ENCODE measurements at regions not wholly inside any gene's neighbourhood (a gene's known extent, or its start where the extent isn't known, plus 50 kb on each side); places are given as distances from the start of the nearest gene placed in this dataset.

GRCh38 chr7:96415293-96415940 lies 93.5 kb upstream of the SLC25A13 start:
- no peak for FAIRE-seq
- H3K27ac ChIP-seq (ENCODE audit: low read depth, low read length) = no peak overlapping the region
- no peaks in the 10 kb centered on the region for H3K36me3 Mint-ChIP-seq (ENCODE audit: low read depth, unreplicated experiment)

GRCh38 chr7:96414931-96415292 lies 93.0 kb upstream of the SLC25A13 start:
- FAIRE-seq (no peak), DNase-seq (ENCODE audit: low read depth) (no peak)
- Histone ChIP-seq H3K9me3 (ENCODE audit: insufficient read depth, low read depth, low read length) (no peaks in the 10 kb centered on the region), H3K4me2 (ENCODE audit: low read length) (no peak overlapping the region), H3K9ac (ENCODE audit: low read length) (no peak overlapping the region), H3K4me1 (ENCODE audit: insufficient read depth, low read length) (no peaks in the 10 kb centered on the region), H2AFZ (ENCODE audit: low read depth, low read length) (no peak overlapping the region), H3K79me2 (ENCODE audit: insufficient read depth, low read length) (no peaks in the 10 kb centered on the region), H3K27me3 (ENCODE audit: insufficient read depth, low read length) (no peaks in the 10 kb centered on the region), H3K36me3 (ENCODE audit: insufficient read depth, low read length) (no peaks in the 10 kb centered on the region), H3K27ac (ENCODE audit: low read depth, low read length) (no peak overlapping the region), H4K20me1 (ENCODE audit: insufficient read depth, low read length) (no peaks in the 10 kb centered on the region), H3K4me3 (ENCODE audit: insufficient read depth, low read depth, low read length) (no peak overlapping the region)
- Mint-ChIP-seq H3K4me3 (ENCODE audit: unreplicated experiment) (no peak overlapping the region), H3K27me3 (ENCODE audit: low read depth, unreplicated experiment) (no peaks in the 10 kb centered on the region), H3K9me3 (ENCODE audit: unreplicated experiment) (no peaks in the 10 kb centered on the region), H3K4me1 (ENCODE audit: low read depth, unreplicated experiment) (peaks cover 12% of the 10 kb centered on the region), H3K36me3 (ENCODE audit: low read depth, unreplicated experiment) (no peaks in the 10 kb centered on the region), H3K27ac (ENCODE audit: unreplicated experiment) (no peak overlapping the region)
- TF ChIP-seq EZH2 (IDR thresholded peaks at IDR 0.05; ENCODE audit: insufficient read depth, low read length) = no peak
- TF ChIP-seq, protein P1, sequence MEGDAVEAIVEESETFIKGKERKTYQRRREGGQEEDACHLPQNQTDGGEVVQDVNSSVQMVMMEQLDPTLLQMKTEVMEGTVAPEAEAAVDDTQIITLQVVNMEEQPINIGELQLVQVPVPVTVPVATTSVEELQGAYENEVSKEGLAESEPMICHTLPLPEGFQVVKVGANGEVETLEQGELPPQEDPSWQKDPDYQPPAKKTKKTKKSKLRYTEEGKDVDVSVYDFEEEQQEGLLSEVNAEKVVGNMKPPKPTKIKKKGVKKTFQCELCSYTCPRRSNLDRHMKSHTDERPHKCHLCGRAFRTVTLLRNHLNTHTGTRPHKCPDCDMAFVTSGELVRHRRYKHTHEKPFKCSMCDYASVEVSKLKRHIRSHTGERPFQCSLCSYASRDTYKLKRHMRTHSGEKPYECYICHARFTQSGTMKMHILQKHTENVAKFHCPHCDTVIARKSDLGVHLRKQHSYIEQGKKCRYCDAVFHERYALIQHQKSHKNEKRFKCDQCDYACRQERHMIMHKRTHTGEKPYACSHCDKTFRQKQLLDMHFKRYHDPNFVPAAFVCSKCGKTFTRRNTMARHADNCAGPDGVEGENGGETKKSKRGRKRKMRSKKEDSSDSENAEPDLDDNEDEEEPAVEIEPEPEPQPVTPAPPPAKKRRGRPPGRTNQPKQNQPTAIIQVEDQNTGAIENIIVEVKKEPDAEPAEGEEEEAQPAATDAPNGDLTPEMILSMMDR (IDR thresholded peaks at IDR 0.05; ENCODE audit: insufficient read depth, low read depth, low read length) = peak; percentile 49

More at GRCh38 chr7:96415293-96415940, 93.5 kb upstream of the SLC25A13 start:
- H2AFZ ChIP-seq (ENCODE audit: low read depth, low read length) = no peak overlapping the region
- TF ChIP-seq, protein P1 (IDR thresholded peaks at IDR 0.05; ENCODE audit: insufficient read depth, low read depth, low read length) = no peak
- TF ChIP-seq EZH2 (IDR thresholded peaks at IDR 0.05; ENCODE audit: insufficient read depth, low read length) = no peak
- no peak overlapping the region for H3K4me3 ChIP-seq (ENCODE audit: insufficient read depth, low read depth, low read length)
- H3K27ac Mint-ChIP-seq (ENCODE audit: unreplicated experiment) = no peak overlapping the region
- no peak overlapping the region for H3K4me2 ChIP-seq (ENCODE audit: low read length)
- peaks cover 7% of the 10 kb centered on the region for H3K4me1 Mint-ChIP-seq (ENCODE audit: low read depth, unreplicated experiment)
- no peaks in the 10 kb centered on the region for H4K20me1 ChIP-seq (ENCODE audit: insufficient read depth, low read length)
- no peaks in the 10 kb centered on the region for H3K9me3 Mint-ChIP-seq (ENCODE audit: unreplicated experiment)
- H3K4me1 ChIP-seq (ENCODE audit: insufficient read depth, low read length) = no peaks in the 10 kb centered on the region
- no peak overlapping the region for H3K4me3 Mint-ChIP-seq (ENCODE audit: unreplicated experiment)
- no peaks in the 10 kb centered on the region for H3K9me3 ChIP-seq (ENCODE audit: insufficient read depth, low read depth, low read length)
- no peaks in the 10 kb centered on the region for H3K79me2 ChIP-seq (ENCODE audit: insufficient read depth, low read length)
- DNase-seq (ENCODE audit: low read depth) = no peak
- no peak overlapping the region for H3K9ac ChIP-seq (ENCODE audit: low read length)
- H3K27me3 Mint-ChIP-seq (ENCODE audit: low read depth, unreplicated experiment) = no peaks in the 10 kb centered on the region
- no peaks in the 10 kb centered on the region for H3K27me3 ChIP-seq (ENCODE audit: insufficient read depth, low read length)
- no peaks in the 10 kb centered on the region for H3K36me3 ChIP-seq (ENCODE audit: insufficient read depth, low read length)

GRCh38 chr7:96410126-96410839 lies 88.4 kb upstream of the SLC25A13 start:
- FAIRE-seq = no peak
- H3K27ac Mint-ChIP-seq (ENCODE audit: unreplicated experiment) = no peak overlapping the region

More at GRCh38 chr7:96410126-96410839, 88.4 kb upstream of the SLC25A13 start:
- Mint-ChIP-seq H3K9me3 (ENCODE audit: unreplicated experiment) (no peaks in the 10 kb centered on the region), H3K4me3 (ENCODE audit: unreplicated experiment) (peak overlapping the region; percentile 20), H3K4me1 (ENCODE audit: low read depth, unreplicated experiment) (peaks cover 21% of the 10 kb centered on the region), H3K36me3 (ENCODE audit: low read depth, unreplicated experiment) (no peaks in the 10 kb centered on the region), H3K27me3 (ENCODE audit: low read depth, unreplicated experiment) (no peaks in the 10 kb centered on the region)
- Histone ChIP-seq H3K4me1 (ENCODE audit: insufficient read depth, low read length) (no peaks in the 10 kb centered on the region), H3K36me3 (ENCODE audit: insufficient read depth, low read length) (no peaks in the 10 kb centered on the region), H2AFZ (ENCODE audit: low read depth, low read length) (no peak overlapping the region), H3K27me3 (ENCODE audit: insufficient read depth, low read length) (no peaks in the 10 kb centered on the region), H3K9ac (ENCODE audit: low read length) (no peak overlapping the region), H3K79me2 (ENCODE audit: insufficient read depth, low read length) (no peaks in the 10 kb centered on the region), H3K9me3 (ENCODE audit: insufficient read depth, low read depth, low read length) (no peaks in the 10 kb centered on the region), H3K4me2 (ENCODE audit: low read length) (no peak overlapping the region), H3K27ac (ENCODE audit: low read depth, low read length) (no peak overlapping the region), H4K20me1 (ENCODE audit: insufficient read depth, low read length) (no peaks in the 10 kb centered on the region), H3K4me3 (ENCODE audit: insufficient read depth, low read depth, low read length) (no peak overlapping the region)
- TF ChIP-seq, protein P1 (IDR thresholded peaks at IDR 0.05; ENCODE audit: insufficient read depth, low read depth, low read length) = no peak
- TF ChIP-seq EZH2 (IDR thresholded peaks at IDR 0.05; ENCODE audit: insufficient read depth, low read length) = no peak
- no peak for DNase-seq (ENCODE audit: low read depth)

All from astrocyte (in vitro differentiated cells and primary cell).